SK-N-SH (cell line): ENCODE measurements at regions not wholly inside any gene's neighbourhood (a gene's known extent, or its start where the extent isn't known, plus 50 kb on each side); places are given as distances from the start of the nearest gene placed in this dataset.

Experiments
- CHD2 ChIP-seq: fragments of 150-350 bp; IDR thresholded peaks from 2 replicates; pipeline ENCODE4 v1.6.1; 2018; ENCODE audit warnings: low read length; ENCODE audit not compliant: partially characterized antibody
- FOXJ3 ChIP-seq: sonication (generic); formaldehyde crosslinking; IDR thresholded peaks from 2 replicates; pipeline ENCODE4 v1.5.1; 2020; ENCODE audit warnings: mild to moderate bottlenecking, missing genetic modification reagents
- RAD21 ChIP-seq: IDR thresholded peaks from 2 replicates; pipeline ENCODE4 v1.6.1; 2012; ENCODE audit warnings: mild to moderate bottlenecking, low read length
- RFX5 ChIP-seq: IDR thresholded peaks from 2 replicates; pipeline ENCODE4 v1.6.1; 2012; ENCODE audit warnings: mild to moderate bottlenecking, improper control_type of control experiment, low read length
- TAF1 ChIP-seq: IDR thresholded peaks from 2 replicates; pipeline ENCODE4 v1.6.1; 2012; ENCODE audit warnings: low read depth, mild to moderate bottlenecking, low read length, moderate library complexity, borderline replicate concordance
- USF2 ChIP-seq: fragments of 150-350 bp; IDR thresholded peaks from 2 replicates; pipeline ENCODE4 v1.6.1; 2017; ENCODE audit warnings: antibody characterized with exemption, low read length, low read depth, borderline replicate concordance
- TF ChIP-seq, protein P1 (sequence below): fragments of 200-600 bp; sonication (generic); IDR thresholded peaks from 2 replicates; pipeline ENCODE4 v1.6.1; 2017; ENCODE audit warnings: antibody characterized with exemption, mild to moderate bottlenecking, moderate library complexity

- TF ChIP-seq, protein P1, sequence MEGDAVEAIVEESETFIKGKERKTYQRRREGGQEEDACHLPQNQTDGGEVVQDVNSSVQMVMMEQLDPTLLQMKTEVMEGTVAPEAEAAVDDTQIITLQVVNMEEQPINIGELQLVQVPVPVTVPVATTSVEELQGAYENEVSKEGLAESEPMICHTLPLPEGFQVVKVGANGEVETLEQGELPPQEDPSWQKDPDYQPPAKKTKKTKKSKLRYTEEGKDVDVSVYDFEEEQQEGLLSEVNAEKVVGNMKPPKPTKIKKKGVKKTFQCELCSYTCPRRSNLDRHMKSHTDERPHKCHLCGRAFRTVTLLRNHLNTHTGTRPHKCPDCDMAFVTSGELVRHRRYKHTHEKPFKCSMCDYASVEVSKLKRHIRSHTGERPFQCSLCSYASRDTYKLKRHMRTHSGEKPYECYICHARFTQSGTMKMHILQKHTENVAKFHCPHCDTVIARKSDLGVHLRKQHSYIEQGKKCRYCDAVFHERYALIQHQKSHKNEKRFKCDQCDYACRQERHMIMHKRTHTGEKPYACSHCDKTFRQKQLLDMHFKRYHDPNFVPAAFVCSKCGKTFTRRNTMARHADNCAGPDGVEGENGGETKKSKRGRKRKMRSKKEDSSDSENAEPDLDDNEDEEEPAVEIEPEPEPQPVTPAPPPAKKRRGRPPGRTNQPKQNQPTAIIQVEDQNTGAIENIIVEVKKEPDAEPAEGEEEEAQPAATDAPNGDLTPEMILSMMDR = no peak
- TF ChIP-seq TAF1 = no peak
- no peak for TF ChIP-seq RAD21
- no peak for TF ChIP-seq RFX5
- no peak for TF ChIP-seq FOXJ3
- TF ChIP-seq USF2 = no peak
- no peak for TF ChIP-seq CHD2
Measured at GRCh38 chr4:121233982-121234381, 69.9 kb upstream of the TNIP3 start.
